HG02981 (cell line): ENCODE measurements at regions not wholly inside any gene's neighbourhood (a gene's known extent, or its start where the extent isn't known, plus 50 kb on each side); places are given as distances from the start of the nearest gene placed in this dataset.

ENCODE experiments used
- ATAC-seq: cut with Tn5 transposase; IDR thresholded peaks from one replicate; pipeline ENCODE4 v1.9.1; 2021; ENCODE audit warnings: mild to moderate bottlenecking, moderate library complexity; ENCODE audit not compliant: unreplicated experiment

GRCh38 chr18:53755914-53756609, 468.4 kb downstream of the MBD2 start:
- no peak for ATAC-seq

GRCh38 chr18:53754154-53754553, 470.3 kb downstream of the MBD2 start:
- no peak for ATAC-seq

GRCh38 chr18:53753601-53754000, 470.9 kb downstream of the MBD2 start:
- no peak for ATAC-seq

- ATAC-seq, result no peak
Measured at GRCh38 chr18:53752781-53753367, 471.6 kb downstream of the MBD2 start.

GRCh38 chr18:53749766-53750165, 474.7 kb downstream of the MBD2 start:
- no peak for ATAC-seq

- ATAC-seq, result no peak
Measured at GRCh38 chr18:53747663-53748160, 476.8 kb downstream of the MBD2 start.

- ATAC-seq, result no peak
Measured at GRCh38 chr18:53747210-53747609, 477.3 kb downstream of the MBD2 start.

GRCh38 chr18:53745986-53746385, 478.5 kb downstream of the MBD2 start:
- no peak for ATAC-seq

GRCh38 chr18:53745224-53745967, 479.1 kb downstream of the MBD2 start:
- no peak for ATAC-seq

- ATAC-seq, result no peak
Measured at GRCh38 chr18:53739700-53740099, 484.8 kb downstream of the MBD2 start.

- ATAC-seq, result no peak
Measured at GRCh38 chr18:53735526-53735925, 488.9 kb downstream of the MBD2 start.

- ATAC-seq, result no peak
Measured at GRCh38 chr18:53715243-53715853, 509.1 kb downstream of the MBD2 start.

GRCh38 chr18:53710080-53710479, 514.4 kb downstream of the MBD2 start:
- no peak for ATAC-seq

- ATAC-seq, result no peak
Measured at GRCh38 chr18:53702480-53702879, 522.0 kb downstream of the MBD2 start.

- ATAC-seq, result peak; percentile 58
Measured at GRCh38 chr18:53701697-53702096, 522.8 kb downstream of the MBD2 start.

GRCh38 chr18:53698907-53699306, 525.6 kb downstream of the MBD2 start:
- peak; percentile 67 for ATAC-seq

- ATAC-seq, result no peak
Measured at GRCh38 chr18:53689886-53690285, 534.6 kb downstream of the MBD2 start.

GRCh38 chr18:53686965-53687364, 537.5 kb downstream of the MBD2 start:
- ATAC-seq, result no peak

- ATAC-seq, result no peak
Measured at GRCh38 chr18:53682796-53683195, 541.7 kb downstream of the MBD2 start.

- no peak for ATAC-seq
Measured at GRCh38 chr18:53677480-53677879, 547.0 kb downstream of the MBD2 start.

GRCh38 chr18:53665701-53666100, 558.8 kb downstream of the MBD2 start:
- no peak for ATAC-seq
